Nephron progenitor cell (in vitro differentiated cells): ENCODE measurements at regions not wholly inside any gene's neighbourhood (a gene's known extent, or its start where the extent isn't known, plus 50 kb on each side); places are given as distances from the start of the nearest gene placed in this dataset.

Source experiments
- DNase-seq: peaks from one replicate; pipeline ENCODE4 v3.0.0; 2021
- H3K27ac Mint-ChIP-seq: 2 replicates; pipeline ENCODE4 v1.8.0; 2021; ENCODE audit warnings: mild to moderate bottlenecking, moderate library complexity, mixed read lengths
- H3K27me3 Mint-ChIP-seq: 2 replicates; pipeline ENCODE4 v1.8.0; 2021; ENCODE audit warnings: mild to moderate bottlenecking, low read depth, mixed read lengths; ENCODE audit not compliant: poor library complexity
- H3K36me3 Mint-ChIP-seq: 2 replicates; pipeline ENCODE4 v1.8.0; 2021; ENCODE audit warnings: low read depth, mixed read lengths
- H3K4me1 Mint-ChIP-seq: 2 replicates; pipeline ENCODE4 v1.8.0; 2021; ENCODE audit warnings: mixed read lengths
- H3K4me3 Mint-ChIP-seq: 2 replicates; pipeline ENCODE4 v1.8.0; 2021; ENCODE audit warnings: mild to moderate bottlenecking, moderate library complexity, mixed read lengths
- H3K9me3 Mint-ChIP-seq: 2 replicates; pipeline ENCODE4 v1.8.0; 2021; ENCODE audit warnings: mild to moderate bottlenecking, moderate library complexity, mixed read lengths
- TF ChIP-seq, protein P1 (sequence below): fragments of 200-600 bp; sonication (generic); IDR thresholded peaks from 2 replicates; pipeline ENCODE4 v1.5.0; 2021; ENCODE audit warnings: antibody characterized with exemption

DNA sequence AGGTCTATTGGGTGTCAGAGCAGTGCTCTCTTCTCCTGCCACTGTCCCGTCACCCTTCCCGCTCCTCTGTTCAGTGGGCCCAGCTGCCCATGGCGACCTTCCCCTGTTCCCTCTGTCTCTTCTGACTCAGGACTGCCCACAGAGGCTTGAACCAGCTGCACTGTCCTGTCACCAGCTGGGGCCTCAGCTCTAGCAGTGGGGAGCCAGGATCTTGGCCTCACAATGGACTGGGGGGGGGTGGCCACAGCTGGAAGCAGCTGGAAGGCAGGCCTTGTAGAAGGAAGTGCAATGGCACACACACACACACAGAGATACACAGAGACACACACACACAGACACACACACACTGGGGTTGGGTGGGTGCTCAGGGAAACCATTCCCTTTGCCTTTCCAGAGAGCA, 114.0 kb upstream of the PJA1 start:
- H3K36me3 Mint-ChIP-seq: no peaks in the 10 kb centered on the region
- peaks cover 68% of the 10 kb centered on the region for H3K4me1 Mint-ChIP-seq
- TF ChIP-seq, protein P1, sequence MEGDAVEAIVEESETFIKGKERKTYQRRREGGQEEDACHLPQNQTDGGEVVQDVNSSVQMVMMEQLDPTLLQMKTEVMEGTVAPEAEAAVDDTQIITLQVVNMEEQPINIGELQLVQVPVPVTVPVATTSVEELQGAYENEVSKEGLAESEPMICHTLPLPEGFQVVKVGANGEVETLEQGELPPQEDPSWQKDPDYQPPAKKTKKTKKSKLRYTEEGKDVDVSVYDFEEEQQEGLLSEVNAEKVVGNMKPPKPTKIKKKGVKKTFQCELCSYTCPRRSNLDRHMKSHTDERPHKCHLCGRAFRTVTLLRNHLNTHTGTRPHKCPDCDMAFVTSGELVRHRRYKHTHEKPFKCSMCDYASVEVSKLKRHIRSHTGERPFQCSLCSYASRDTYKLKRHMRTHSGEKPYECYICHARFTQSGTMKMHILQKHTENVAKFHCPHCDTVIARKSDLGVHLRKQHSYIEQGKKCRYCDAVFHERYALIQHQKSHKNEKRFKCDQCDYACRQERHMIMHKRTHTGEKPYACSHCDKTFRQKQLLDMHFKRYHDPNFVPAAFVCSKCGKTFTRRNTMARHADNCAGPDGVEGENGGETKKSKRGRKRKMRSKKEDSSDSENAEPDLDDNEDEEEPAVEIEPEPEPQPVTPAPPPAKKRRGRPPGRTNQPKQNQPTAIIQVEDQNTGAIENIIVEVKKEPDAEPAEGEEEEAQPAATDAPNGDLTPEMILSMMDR: no peak
- no peak overlapping the region for H3K27ac Mint-ChIP-seq
- no peak for DNase-seq
- peaks cover 3% of the 10 kb centered on the region for H3K27me3 Mint-ChIP-seq
- H3K4me3 Mint-ChIP-seq: no peak overlapping the region
- peaks cover 48% of the 10 kb centered on the region for H3K9me3 Mint-ChIP-seq

DNA sequence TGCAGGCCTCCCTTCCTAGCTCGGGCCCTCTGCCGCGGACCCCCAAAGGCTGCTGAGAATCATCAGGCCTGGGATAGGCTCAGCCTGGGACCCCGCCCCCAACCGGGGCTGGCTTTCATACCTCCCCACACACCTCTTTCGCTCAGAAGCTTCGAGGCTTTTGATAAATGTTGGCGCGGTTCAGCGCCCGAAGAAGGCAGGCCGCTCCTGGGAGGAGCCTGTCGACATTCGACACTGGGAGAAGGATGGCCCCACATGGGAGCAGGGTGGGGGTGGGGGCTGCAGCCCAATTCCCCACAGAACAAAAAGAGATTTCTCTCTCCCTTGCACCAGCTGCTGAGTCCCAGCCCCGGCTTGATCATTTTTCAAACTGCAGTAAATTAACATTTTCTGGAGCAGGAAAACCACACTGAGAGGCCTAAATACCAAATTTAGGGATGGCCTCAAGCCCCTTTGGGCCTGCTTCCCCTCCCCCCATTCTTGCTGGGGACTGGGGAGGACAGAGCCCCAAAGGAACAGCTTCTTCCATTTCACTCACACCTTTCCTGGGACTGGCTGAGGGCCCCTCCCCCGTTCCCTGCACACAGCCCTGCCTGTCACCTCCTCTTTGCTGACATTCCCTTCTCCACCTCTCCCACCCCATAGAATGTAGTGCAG, 112.9 kb upstream of the PJA1 start:
- no peaks in the 10 kb centered on the region for H3K36me3 Mint-ChIP-seq
- H3K4me1 Mint-ChIP-seq: peaks cover 72% of the 10 kb centered on the region
- H3K9me3 Mint-ChIP-seq: peaks cover 53% of the 10 kb centered on the region
- H3K27me3 Mint-ChIP-seq: peaks cover 7% of the 10 kb centered on the region
- TF ChIP-seq, protein P1: no peak
- DNase-seq: peak; percentile 54
- H3K27ac Mint-ChIP-seq: no peak overlapping the region
- peak overlapping the region; percentile 56 for H3K4me3 Mint-ChIP-seq

DNA sequence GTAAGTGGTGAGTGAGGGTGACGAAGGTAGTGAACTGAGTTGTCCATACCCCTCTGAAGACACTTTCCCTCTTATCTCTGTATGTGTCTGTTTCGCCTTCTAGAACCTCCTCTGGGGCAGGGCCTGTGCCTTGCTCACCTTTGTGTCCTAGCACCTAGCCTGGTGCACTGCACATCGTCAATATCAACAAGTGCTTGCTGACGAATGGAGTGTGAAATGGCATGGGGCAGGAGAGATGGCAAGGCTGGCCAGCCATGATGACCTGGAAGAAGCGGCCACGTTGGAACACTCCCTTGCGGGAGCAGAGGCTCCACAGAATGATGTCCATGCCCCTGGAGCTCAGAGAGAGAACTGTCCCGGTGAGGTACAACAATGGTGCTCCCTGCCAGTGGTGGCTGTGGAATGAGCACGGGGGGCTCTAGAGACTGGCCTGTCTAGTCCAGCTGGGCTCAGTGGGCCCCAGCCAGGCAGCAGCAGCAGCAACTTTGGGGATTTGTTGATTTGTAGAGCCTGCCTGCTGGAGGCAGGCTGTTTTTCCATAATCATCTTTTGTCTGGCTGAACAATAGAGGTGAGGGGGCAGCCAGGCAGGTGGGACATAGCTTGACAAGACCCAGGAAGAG, 112.2 kb upstream of the PJA1 start:
- Mint-ChIP-seq H3K9me3 (peaks cover 48% of the 10 kb centered on the region), H3K4me3 (no peak overlapping the region), H3K36me3 (no peaks in the 10 kb centered on the region), H3K4me1 (peaks cover 65% of the 10 kb centered on the region), H3K27me3 (peaks cover 7% of the 10 kb centered on the region), H3K27ac (no peak overlapping the region)
- TF ChIP-seq, protein P1: no peak
- no peak for DNase-seq

DNA sequence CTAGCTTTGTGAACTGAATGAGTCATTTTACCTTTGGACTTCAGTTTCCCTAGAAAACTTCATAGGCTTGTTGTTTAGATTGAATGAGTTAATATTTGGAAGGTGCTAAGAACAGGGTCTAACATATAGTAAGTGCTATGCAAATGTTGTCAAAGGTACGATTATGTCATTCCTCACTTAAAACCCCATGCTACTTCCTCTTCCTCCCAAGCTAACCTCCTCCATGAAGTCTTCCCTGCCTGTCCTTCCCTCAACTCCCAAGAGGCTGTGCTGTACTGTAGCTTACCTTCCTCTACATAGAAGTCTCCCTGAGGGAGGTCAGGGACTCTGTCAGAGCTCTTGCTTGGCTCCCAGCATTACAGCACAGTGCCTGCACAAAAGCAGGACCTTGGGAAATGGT, 103.4 kb upstream of the PJA1 start:
- Mint-ChIP-seq H3K4me3 (no peak overlapping the region), H3K9me3 (peaks cover 39% of the 10 kb centered on the region), H3K27ac (no peak overlapping the region), H3K27me3 (peaks cover 20% of the 10 kb centered on the region), H3K4me1 (peaks cover 8% of the 10 kb centered on the region), H3K36me3 (no peaks in the 10 kb centered on the region)
- TF ChIP-seq, protein P1: no peak
- no peak for DNase-seq

DNA sequence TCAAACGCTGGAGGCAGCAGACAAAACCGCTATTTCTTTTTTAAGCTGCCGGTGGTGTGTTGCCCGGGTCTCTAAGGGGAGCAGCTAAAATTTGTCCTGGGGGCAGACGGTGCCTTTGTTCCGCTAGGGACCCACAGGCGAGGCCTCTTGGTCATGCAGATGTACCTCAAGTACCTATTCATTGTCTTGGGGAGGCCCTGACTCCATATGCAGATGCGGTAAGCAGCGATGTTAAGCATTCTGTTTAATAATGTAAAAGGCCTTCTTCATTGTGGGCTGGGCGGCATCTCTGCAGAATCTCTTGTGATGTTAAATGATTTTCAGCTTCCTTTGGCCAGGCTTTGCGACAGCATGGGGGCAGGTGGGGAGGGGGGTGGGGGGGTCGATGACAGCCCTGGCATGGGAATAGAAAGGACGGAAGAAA, 98.9 kb upstream of the PJA1 start:
- no peak for DNase-seq
- Mint-ChIP-seq H3K4me3 (no peak overlapping the region), H3K27me3 (peaks cover 45% of the 10 kb centered on the region), H3K9me3 (peaks cover 48% of the 10 kb centered on the region), H3K4me1 (peaks cover 27% of the 10 kb centered on the region), H3K36me3 (no peaks in the 10 kb centered on the region), H3K27ac (no peak overlapping the region)
- TF ChIP-seq, protein P1: no peak

DNA sequence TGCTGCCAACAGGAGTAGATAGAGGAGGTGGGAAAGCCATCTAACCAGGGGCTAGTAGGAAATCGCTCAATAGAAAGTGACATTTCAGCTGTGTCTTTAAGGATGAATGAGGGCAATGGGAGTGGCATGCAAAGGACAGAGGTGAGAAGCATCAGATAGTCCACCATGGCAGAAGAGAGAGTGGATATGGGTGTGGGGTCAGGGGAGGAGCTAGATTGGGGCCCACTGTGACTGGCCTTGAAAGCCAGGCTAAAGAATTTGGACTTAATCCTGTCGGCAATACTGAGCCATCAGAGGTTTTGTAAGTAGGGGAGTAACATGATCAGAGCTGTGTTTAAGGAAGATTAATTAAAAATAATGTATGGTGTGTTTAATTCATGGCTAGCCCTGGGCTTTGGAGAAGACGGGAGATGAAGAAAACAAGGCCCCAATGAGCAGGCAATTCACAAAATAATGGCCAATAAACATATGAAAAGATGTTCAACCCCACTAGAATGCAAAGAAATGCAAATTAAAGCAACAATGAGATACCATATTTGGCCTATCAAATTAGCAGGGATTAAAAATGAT, 98.1 kb upstream of the PJA1 start:
- Mint-ChIP-seq H3K36me3 (no peaks in the 10 kb centered on the region), H3K9me3 (peaks cover 47% of the 10 kb centered on the region), H3K4me1 (peaks cover 27% of the 10 kb centered on the region), H3K4me3 (peak overlapping the region; percentile 7), H3K27ac (no peak overlapping the region), H3K27me3 (peaks cover 45% of the 10 kb centered on the region)
- no peak for DNase-seq
- TF ChIP-seq, protein P1: no peak
